GM23338 (cell line): ENCODE measurements at regions not wholly inside any gene's neighbourhood (a gene's known extent, or its start where the extent isn't known, plus 50 kb on each side); places are given as distances from the start of the nearest gene placed in this dataset.

ENCODE experiments used
- CREB1 ChIP-seq: fragments of 250-450 bp; sonication (Bioruptor Pico); IDR thresholded peaks from 2 replicates; pipeline ENCODE4 v1.5.0; 2020; ENCODE audit warnings: low read depth, mild to moderate bottlenecking, moderate library complexity
- CTCF ChIP-seq, 2 experiments: fragments of 200-600 bp in 1 of 2; sonication (generic) in 1 of 2; conservative IDR thresholded peaks; 2 replicates each; pipeline versions ENCODE4 v1.5.1 to v1.6.1; 2016 to 2017; ENCODE audit warnings: antibody characterized with exemption in 2 of 2, low read depth in 2 of 2, mild to moderate bottlenecking in 2 of 2, moderate library complexity in 1 of 2

- TF ChIP-seq CTCF (conservative IDR thresholded peaks at IDR 0.05; ENCODE audit: low read depth in 2 of 2) (no peak), CREB1 (CRISPR knock-in tag) (no peak)
Observed at GRCh38 chr12:78695749-78696148, 168.8 kb upstream of the SYT1 start.
